ENCODE measurements at regions not wholly inside any gene's neighbourhood (a gene's known extent, or its start where the extent isn't known, plus 50 kb on each side); places are given as distances from the start of the nearest gene placed in this dataset.

DNA sequence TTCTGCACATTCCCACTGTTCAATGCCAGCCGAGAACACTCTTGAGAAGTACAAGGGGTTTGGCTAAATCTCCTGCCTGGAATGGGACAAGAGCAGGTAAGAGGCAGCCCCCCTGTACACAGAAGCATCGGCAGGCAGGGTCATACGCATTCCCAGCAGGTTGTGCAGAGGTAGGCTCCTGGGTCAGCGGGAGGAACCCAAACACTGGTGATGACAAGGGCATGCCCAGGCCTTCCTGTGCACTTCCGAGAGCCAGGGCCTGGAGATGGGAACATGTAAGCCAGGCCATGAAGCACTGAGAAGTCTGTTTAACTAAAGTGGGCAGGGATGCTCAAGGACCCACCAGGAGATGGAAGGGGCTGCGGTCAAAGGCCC lies 130.3 kb upstream of the CHST15 start:
- H3K4me3 ChIP-seq (ENCODE audit: low read depth, low read length): no peak overlapping the region
- H3K27me3 ChIP-seq (ENCODE audit: control insufficient read depth, insufficient read depth, low read length): no peaks in the 10 kb centered on the region
- H3K27ac ChIP-seq (ENCODE audit: low read depth, low read length): no peak overlapping the region
- no peak for DNase-seq (ENCODE audit: low read depth, low spot score)
- ChIA-PET POLR2A (no interaction called here), CTCF (no interaction called here)
- H3K9me3 ChIP-seq (ENCODE audit: control insufficient read depth, insufficient read depth, low read length): peaks cover 52% of the 10 kb centered on the region
- TF ChIP-seq, protein P1, sequence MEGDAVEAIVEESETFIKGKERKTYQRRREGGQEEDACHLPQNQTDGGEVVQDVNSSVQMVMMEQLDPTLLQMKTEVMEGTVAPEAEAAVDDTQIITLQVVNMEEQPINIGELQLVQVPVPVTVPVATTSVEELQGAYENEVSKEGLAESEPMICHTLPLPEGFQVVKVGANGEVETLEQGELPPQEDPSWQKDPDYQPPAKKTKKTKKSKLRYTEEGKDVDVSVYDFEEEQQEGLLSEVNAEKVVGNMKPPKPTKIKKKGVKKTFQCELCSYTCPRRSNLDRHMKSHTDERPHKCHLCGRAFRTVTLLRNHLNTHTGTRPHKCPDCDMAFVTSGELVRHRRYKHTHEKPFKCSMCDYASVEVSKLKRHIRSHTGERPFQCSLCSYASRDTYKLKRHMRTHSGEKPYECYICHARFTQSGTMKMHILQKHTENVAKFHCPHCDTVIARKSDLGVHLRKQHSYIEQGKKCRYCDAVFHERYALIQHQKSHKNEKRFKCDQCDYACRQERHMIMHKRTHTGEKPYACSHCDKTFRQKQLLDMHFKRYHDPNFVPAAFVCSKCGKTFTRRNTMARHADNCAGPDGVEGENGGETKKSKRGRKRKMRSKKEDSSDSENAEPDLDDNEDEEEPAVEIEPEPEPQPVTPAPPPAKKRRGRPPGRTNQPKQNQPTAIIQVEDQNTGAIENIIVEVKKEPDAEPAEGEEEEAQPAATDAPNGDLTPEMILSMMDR (IDR thresholded peaks at IDR 0.05; ENCODE audit: low read depth, low read length): no peak

DNA sequence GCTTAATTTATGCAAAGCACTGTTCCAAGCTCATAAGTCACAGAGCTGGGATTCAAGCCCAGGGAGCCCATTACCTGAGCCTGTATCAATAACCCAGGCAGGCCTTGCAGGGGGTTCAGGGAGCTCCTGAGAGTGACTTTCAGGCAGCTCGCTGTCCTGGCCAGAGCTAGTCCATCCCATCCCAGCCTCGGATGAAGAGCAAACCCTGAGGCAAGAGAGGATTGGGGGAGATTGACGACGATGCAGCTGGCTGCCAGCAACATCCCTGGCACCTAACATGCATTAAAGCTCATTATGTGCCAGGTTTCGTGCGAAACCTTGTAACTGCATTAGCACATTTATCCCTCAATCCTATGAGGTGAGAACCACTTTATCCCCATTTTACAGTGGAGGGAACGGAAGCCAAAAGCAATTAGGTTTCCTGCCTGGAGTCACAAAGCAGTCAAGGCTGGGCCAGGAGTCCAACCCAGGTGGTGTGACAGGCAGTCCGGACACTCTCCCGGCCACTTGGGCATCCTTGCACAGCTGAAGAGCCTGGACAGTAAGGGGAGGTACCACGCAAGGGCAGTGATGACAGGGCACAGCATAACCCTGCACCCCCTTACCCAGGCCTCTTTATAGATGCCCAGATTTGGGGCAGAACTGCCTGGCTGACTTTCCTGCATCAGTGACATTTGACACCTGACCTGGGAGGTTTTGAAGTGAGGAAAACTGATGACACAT lies 129.8 kb upstream of the CHST15 start:
- POLR2A ChIA-PET: no interaction called here
- Histone ChIP-seq H3K9me3 (ENCODE audit: control insufficient read depth, insufficient read depth, low read length) (peaks cover 57% of the 10 kb centered on the region), H3K27ac (ENCODE audit: low read depth, low read length) (no peak overlapping the region), H3K4me3 (ENCODE audit: low read depth, low read length) (no peak overlapping the region), H3K27me3 (ENCODE audit: control insufficient read depth, insufficient read depth, low read length) (no peaks in the 10 kb centered on the region)
- DNase-seq (ENCODE audit: low read depth, low spot score): no peak
- CTCF ChIA-PET: no interaction called here
- TF ChIP-seq, protein P1 (IDR thresholded peaks at IDR 0.05; ENCODE audit: low read depth, low read length): no peak

DNA sequence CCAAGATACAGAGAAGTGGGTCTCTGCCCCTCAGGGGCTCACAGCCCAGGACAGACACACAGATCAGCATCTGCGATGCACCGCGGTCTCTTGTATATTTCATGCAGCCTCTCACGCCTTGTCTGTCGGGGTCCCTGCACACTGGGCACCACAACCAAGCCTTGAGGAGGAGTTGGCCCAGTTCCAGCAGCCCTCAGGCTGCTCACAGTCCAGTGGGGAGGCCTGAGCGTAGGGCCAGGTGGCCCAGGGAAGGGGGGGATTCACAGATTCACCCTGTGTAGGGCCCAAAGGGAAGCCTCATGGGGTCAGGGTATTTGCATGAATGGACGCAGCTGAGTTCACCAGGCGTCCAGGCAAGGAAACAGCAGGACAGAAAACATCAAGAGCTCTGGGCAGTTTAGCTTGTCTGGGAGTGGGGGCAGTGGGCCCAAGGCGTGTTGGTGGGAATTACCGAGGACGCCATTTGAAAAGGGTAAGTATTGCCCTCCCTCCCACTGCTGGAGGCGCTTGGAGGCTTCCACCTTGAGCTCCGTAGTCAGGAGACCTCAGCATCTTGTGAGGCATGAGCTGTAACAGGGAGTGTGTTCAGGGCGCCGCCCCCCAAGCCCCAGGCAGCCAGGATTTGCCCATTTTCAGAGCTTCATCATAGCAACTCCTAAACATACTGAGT lies 129.1 kb upstream of the CHST15 start:
- TF ChIP-seq, protein P1 (IDR thresholded peaks at IDR 0.05; ENCODE audit: low read depth, low read length): no peak
- DNase-seq (ENCODE audit: low read depth, low spot score): no peak
- Histone ChIP-seq H3K9me3 (ENCODE audit: control insufficient read depth, insufficient read depth, low read length) (peaks cover 57% of the 10 kb centered on the region), H3K27ac (ENCODE audit: low read depth, low read length) (no peak overlapping the region), H3K27me3 (ENCODE audit: control insufficient read depth, insufficient read depth, low read length) (no peaks in the 10 kb centered on the region), H3K4me3 (ENCODE audit: low read depth, low read length) (no peak overlapping the region)
- ChIA-PET POLR2A (no interaction called here), CTCF (no interaction called here)

DNA sequence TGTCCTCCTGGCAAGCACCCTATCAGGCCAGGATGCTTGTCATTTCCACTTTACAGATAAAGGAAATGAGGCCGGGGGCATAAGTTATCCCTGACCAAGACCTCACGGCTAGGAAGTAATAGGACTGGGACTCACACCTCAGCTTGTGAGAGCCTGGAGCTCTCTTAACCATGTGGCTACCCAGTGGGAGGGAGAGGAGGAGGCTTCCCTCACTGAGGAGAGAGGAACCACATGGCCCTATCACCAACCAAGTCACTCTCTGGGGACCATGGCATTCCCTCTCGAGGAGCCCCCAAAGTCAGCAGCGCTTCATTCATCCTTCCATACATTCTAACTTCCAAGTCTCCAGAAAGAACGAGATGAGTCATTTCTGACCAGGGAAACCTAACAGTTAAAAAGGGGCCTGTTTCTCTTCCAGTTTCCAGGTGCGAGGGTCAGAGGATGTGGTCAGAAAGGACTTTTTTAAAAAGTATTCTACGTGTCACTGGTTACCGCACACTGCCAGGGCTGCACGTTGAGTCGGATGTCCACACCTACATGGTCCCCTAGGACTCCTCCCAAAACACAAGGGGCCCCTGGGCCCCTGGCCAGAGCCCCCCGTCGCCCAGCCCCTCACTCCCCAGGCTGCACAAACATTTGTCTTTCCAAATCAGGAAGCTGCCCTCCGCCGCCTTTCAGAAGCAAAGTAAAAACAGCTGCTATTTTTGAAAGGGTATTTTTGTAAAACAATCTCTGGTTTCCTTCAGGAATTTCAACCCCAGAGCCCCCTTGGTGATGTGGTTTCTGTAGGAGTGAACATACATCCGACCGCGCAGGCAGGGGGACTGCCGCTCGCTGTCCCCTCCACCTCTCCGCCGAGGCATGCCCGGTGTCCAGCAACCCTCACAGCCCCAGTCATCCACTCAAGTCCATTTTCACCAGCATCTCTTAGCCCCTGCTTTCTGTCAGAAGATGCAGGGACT lies 128.2 kb upstream of the CHST15 start:
- H3K4me3 ChIP-seq (ENCODE audit: low read depth, low read length): no peak overlapping the region
- no peaks in the 10 kb centered on the region for H3K27me3 ChIP-seq (ENCODE audit: control insufficient read depth, insufficient read depth, low read length)
- no peak for DNase-seq (ENCODE audit: low read depth, low spot score)
- ChIA-PET CTCF (no interaction called here), POLR2A (no interaction called here)
- no peak overlapping the region for H3K27ac ChIP-seq (ENCODE audit: low read depth, low read length)
- H3K9me3 ChIP-seq (ENCODE audit: control insufficient read depth, insufficient read depth, low read length): peaks cover 62% of the 10 kb centered on the region
- TF ChIP-seq, protein P1 (IDR thresholded peaks at IDR 0.05; ENCODE audit: low read depth, low read length): no peak
